Stomach (tissue), 8 donors: ENCODE measurements at regions not wholly inside any gene's neighbourhood (a gene's known extent, or its start where the extent isn't known, plus 50 kb on each side); places are given as distances from the start of the nearest gene placed in this dataset.

Experiments used
- DNase-seq, 2 donors: peaks; one replicate each; pipeline versions ENCODE4 v3.0.0 to v3.0.0-alpha.2; 2013 to 2019
- H3K27ac ChIP-seq, 5 donors: fragments of 200-600 bp in 4 of 5; sonication (generic) in 4 of 5; one replicate each; pipeline ENCODE4 v1.5.1; 2013 to 2019; ENCODE audit warnings: mild to moderate bottlenecking in 1 of 5, moderate library complexity in 1 of 5
- H3K27me3 ChIP-seq, 3 donors: fragments of 200-600 bp; sonication (generic); one replicate each; pipeline ENCODE4 v1.5.1; 2017 to 2019; ENCODE audit warnings: mixed run types in 1 of 3
- H3K36me3 ChIP-seq, 4 donors: fragments of 200-600 bp; sonication (generic); 1 replicate in 3 of 4; 2 replicates in 1 of 4; pipeline ENCODE4 v1.5.1; 2016 to 2019
- H3K4me1 ChIP-seq, 4 donors: fragments of 200-600 bp; sonication (generic); one replicate each; pipeline ENCODE4 v1.5.1; 2016 to 2019
- H3K4me3 ChIP-seq, 4 donors: fragments of 200-600 bp; sonication (generic) in 3 of 4; one replicate each; pipeline ENCODE4 v1.5.1; 2016 to 2019; ENCODE audit warnings: mild to moderate bottlenecking in 1 of 4
- H3K9me3 ChIP-seq, 4 donors: fragments of 200-600 bp; sonication (generic); one replicate each; pipeline ENCODE4 v1.5.1; 2016 to 2019
- CTCF ChIP-seq, 7 experiments: fragments of 450-650 bp in 4 of 7; fragments of 200-600 bp in 3 of 7; sonication (generic) in 3 of 7; IDR thresholded peaks; one replicate each; pipeline ENCODE4 v1.5.1; 2016 to 2019; ENCODE audit warnings: antibody characterized with exemption in 7 of 7, control low read depth in 2 of 7, mild to moderate bottlenecking in 1 of 7
- EP300 ChIP-seq: sonication (generic); formaldehyde crosslinking; IDR thresholded peaks from one replicate; pipeline ENCODE4 v1.6.1; 2017; ENCODE audit warnings: antibody characterized with exemption
- POLR2A ChIP-seq, 4 donors: fragments of 450-650 bp; IDR thresholded peaks; one replicate each; pipeline ENCODE4 v1.6.1; 2016; ENCODE audit warnings: antibody characterized with exemption in 4 of 4, control low read depth in 2 of 4, mild to moderate bottlenecking in 1 of 4, moderate library complexity in 1 of 4
- POLR2AphosphoS5 ChIP-seq, 3 donors: sonication (generic); formaldehyde crosslinking; IDR thresholded peaks; one replicate each; pipeline ENCODE4 v1.6.1; 2016; ENCODE audit warnings: antibody characterized with exemption in 3 of 3
- WGBS, 5 donors: extraction: QIAGEN DNeasy Blood & Tissue Kit in 3 of 5; methylation state at CpG; one replicate each; pipeline versions ENCODE4 v1.1.5 to v1.1.7; 2013 to 2018; 5-methylcytosine and 5-hydroxymethylcytosine counted together
- intact Hi-C: fragments of 100-400 bp; cut with DNase I; formaldehyde crosslinking; loops from one replicate; pipeline ENCODE4 v1.15.1; 2023; ENCODE audit warnings: low total_unique reads
- donor health status: healthy with polysubstance abuse.
- donor health status: Bipolar disorder and iron deficiency.
- donor health status: healthy.

- Histone ChIP-seq H3K4me3 (no peak overlapping the region), H3K27me3 (no peaks in the 10 kb centered on the region), H3K4me1 (peaks cover 0 to 12% (median 6%) of the 10 kb centered on the region in 4 donors), H3K27ac (no peak overlapping the region), H3K9me3 (no peaks in the 10 kb centered on the region), H3K36me3 (no peaks in the 10 kb centered on the region)
- WGBS, 5 donors, result 67 to 75% (median 73%) methylated on average over 4 of the region's 4 CpGs
- no peak for DNase-seq
- no peak for TF ChIP-seq CTCF (IDR thresholded peaks at IDR 0.05)
- no peak for TF ChIP-seq POLR2A (IDR thresholded peaks at IDR 0.05)
- TF ChIP-seq POLR2AphosphoS5 (IDR thresholded peaks at IDR 0.05), result no peak
- no peak for TF ChIP-seq EP300
- intact Hi-C loops, result no loop called here
Observed at GRCh38 chr1:88523854-88524528, 160.1 kb upstream of the PKN2 start.

- TF ChIP-seq EP300 (no peak), POLR2AphosphoS5 (IDR thresholded peaks at IDR 0.05) (no peak), POLR2A (IDR thresholded peaks at IDR 0.05) (no peak), CTCF (IDR thresholded peaks at IDR 0.05) (no peak)
- 86 to 96% (median 92%) methylated on average over 3 of the region's 3 CpGs for WGBS, 5 donors
Observed at GRCh38 chr1:88526456-88526855, 157.6 kb upstream of the PKN2 start.

GRCh38 chr1:88528792-88529191 is 155.3 kb upstream of the PKN2 start:
- Histone ChIP-seq H3K27me3 (no peaks in the 10 kb centered on the region), H3K36me3 (no peaks in the 10 kb centered on the region), H3K4me1 (no peaks in the 10 kb centered on the region), H3K27ac (no peak overlapping the region), H3K4me3 (no peak overlapping the region), H3K9me3 (no peaks in the 10 kb centered on the region)
- intact Hi-C loops, result no loop called here
- 83 to 93% (median 89%) methylated on average over 4 of the region's 4 CpGs for whole genome bisulfite sequencing, 5 donors
- DNase-seq, result no peak
- TF ChIP-seq POLR2A (IDR thresholded peaks at IDR 0.05) (no peak), EP300 (no peak), CTCF (IDR thresholded peaks at IDR 0.05) (no peak), POLR2AphosphoS5 (IDR thresholded peaks at IDR 0.05) (no peak)

More at GRCh38 chr1:88526456-88526855, 157.6 kb upstream of the PKN2 start:
- DNase-seq, result no peak
- H3K27ac ChIP-seq, result no peak overlapping the region
- H3K36me3 ChIP-seq, result no peaks in the 10 kb centered on the region
- no peak overlapping the region for H3K4me3 ChIP-seq
- intact Hi-C loops, result no loop called here
- no peaks in the 10 kb centered on the region for H3K9me3 ChIP-seq
- no peaks in the 10 kb centered on the region for H3K27me3 ChIP-seq
- H3K4me1 ChIP-seq, result no peaks in the 10 kb centered on the region

GRCh38 chr1:88529581-88529980 is 154.5 kb upstream of the PKN2 start:
- H3K4me1 ChIP-seq, result no peaks in the 10 kb centered on the region
- H3K36me3 ChIP-seq, result no peaks in the 10 kb centered on the region
- TF ChIP-seq EP300, result no peak
- H3K9me3 ChIP-seq, result no peaks in the 10 kb centered on the region
- no peaks in the 10 kb centered on the region for H3K27me3 ChIP-seq
- no peak for DNase-seq
- WGBS, 5 donors, result 90 to 97% (median 96%) methylated on average over 6 of the region's 6 CpGs
- H3K27ac ChIP-seq, result no peak overlapping the region
- no peak overlapping the region for H3K4me3 ChIP-seq
- intact Hi-C loops, result no loop called here

- 67 to 74% (median 71%) methylated on average over 3 of the region's 3 CpGs for WGBS, 5 donors
- Histone ChIP-seq H3K4me1 (no peaks in the 10 kb centered on the region), H3K36me3 (no peaks in the 10 kb centered on the region)
Observed at GRCh38 chr1:88530246-88530645, 153.8 kb upstream of the PKN2 start.

More at GRCh38 chr1:88530246-88530645, 153.8 kb upstream of the PKN2 start:
- Histone ChIP-seq H3K4me3 (no peak overlapping the region), H3K9me3 (no peaks in the 10 kb centered on the region), H3K27me3 (no peaks in the 10 kb centered on the region), H3K27ac (no peak overlapping the region)
- no peak for DNase-seq
- TF ChIP-seq POLR2A (IDR thresholded peaks at IDR 0.05) (no peak), EP300 (no peak), POLR2AphosphoS5 (IDR thresholded peaks at IDR 0.05) (no peak), CTCF (IDR thresholded peaks at IDR 0.05) (no peak)
- intact Hi-C loops, result no loop called here
